Right atrium auricular region (tissue), 2 donors: ENCODE measurements at regions not wholly inside any gene's neighbourhood (a gene's known extent, or its start where the extent isn't known, plus 50 kb on each side); places are given as distances from the start of the nearest gene placed in this dataset.

Experiments used
- DNase-seq: peaks from one replicate; pipeline ENCODE4 v3.0.0-alpha.2; 2019; ENCODE audit warnings: low spot score
- H3K27ac ChIP-seq, 2 donors: fragments of 200-600 bp; sonication (generic); 1 replicate in 1 of 2; 2 replicates in 1 of 2; pipeline ENCODE4 v1.5.1; 2016 to 2019
- H3K27me3 ChIP-seq, 2 donors: fragments of 200-600 bp; sonication (generic); one replicate each; pipeline versions ENCODE4 v1.5.1 to v1.6.0; 2017 to 2019
- H3K36me3 ChIP-seq: fragments of 200-600 bp; sonication (generic); one replicate; pipeline ENCODE4 v1.5.1; 2016
- H3K4me1 ChIP-seq, 2 donors: fragments of 200-600 bp; sonication (generic); one replicate each; pipeline versions ENCODE4 v1.5.1 to v1.6.0; 2017 to 2019
- H3K4me3 ChIP-seq, 2 donors: fragments of 200-600 bp; sonication (generic); 1 replicate in 1 of 2; 2 replicates in 1 of 2; pipeline ENCODE4 v1.5.1; 2017 to 2019; ENCODE audit warnings: mild to moderate bottlenecking in 1 of 2, moderate library complexity in 1 of 2
- H3K9me3 ChIP-seq, 2 donors: fragments of 200-600 bp; sonication (generic); one replicate each; pipeline ENCODE4 v1.5.1; 2019
- TF ChIP-seq, protein P1 (sequence below), 2 donors: fragments of 200-600 bp; sonication (generic); IDR thresholded peaks; one replicate each; pipeline ENCODE4 v1.5.1; 2019; ENCODE audit warnings: antibody characterized with exemption in 2 of 2

DNA sequence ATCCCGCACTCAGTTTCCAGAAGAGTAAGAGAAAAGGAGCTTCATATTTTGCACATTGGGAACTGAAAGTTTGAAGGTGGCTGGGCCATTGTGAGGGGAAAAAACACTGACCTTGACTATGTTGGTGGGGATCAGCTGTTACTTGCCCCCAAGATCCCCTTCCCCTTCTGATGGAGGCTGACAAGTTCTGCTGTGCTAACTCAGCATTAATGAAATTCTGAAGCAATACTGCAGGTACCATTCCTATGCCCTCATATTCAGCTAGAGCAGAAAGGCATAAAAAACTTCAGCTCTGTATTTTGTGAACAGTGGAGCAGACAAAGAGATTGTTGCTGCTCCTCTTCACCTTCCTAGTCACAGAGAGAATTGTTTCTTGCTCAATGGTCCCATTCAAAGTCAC lies 1013.8 kb upstream of the C9orf72 start:
- H3K4me1 ChIP-seq: no peaks in the 10 kb centered on the region
- no peak for DNase-seq
- no peak overlapping the region for H3K27ac ChIP-seq
- no peaks in the 10 kb centered on the region for H3K27me3 ChIP-seq
- no peak overlapping the region for H3K4me3 ChIP-seq
- H3K36me3 ChIP-seq: no peaks in the 10 kb centered on the region
- no peaks in the 10 kb centered on the region for H3K9me3 ChIP-seq
- TF ChIP-seq, protein P1, sequence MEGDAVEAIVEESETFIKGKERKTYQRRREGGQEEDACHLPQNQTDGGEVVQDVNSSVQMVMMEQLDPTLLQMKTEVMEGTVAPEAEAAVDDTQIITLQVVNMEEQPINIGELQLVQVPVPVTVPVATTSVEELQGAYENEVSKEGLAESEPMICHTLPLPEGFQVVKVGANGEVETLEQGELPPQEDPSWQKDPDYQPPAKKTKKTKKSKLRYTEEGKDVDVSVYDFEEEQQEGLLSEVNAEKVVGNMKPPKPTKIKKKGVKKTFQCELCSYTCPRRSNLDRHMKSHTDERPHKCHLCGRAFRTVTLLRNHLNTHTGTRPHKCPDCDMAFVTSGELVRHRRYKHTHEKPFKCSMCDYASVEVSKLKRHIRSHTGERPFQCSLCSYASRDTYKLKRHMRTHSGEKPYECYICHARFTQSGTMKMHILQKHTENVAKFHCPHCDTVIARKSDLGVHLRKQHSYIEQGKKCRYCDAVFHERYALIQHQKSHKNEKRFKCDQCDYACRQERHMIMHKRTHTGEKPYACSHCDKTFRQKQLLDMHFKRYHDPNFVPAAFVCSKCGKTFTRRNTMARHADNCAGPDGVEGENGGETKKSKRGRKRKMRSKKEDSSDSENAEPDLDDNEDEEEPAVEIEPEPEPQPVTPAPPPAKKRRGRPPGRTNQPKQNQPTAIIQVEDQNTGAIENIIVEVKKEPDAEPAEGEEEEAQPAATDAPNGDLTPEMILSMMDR (IDR thresholded peaks at IDR 0.05): no peak

DNA sequence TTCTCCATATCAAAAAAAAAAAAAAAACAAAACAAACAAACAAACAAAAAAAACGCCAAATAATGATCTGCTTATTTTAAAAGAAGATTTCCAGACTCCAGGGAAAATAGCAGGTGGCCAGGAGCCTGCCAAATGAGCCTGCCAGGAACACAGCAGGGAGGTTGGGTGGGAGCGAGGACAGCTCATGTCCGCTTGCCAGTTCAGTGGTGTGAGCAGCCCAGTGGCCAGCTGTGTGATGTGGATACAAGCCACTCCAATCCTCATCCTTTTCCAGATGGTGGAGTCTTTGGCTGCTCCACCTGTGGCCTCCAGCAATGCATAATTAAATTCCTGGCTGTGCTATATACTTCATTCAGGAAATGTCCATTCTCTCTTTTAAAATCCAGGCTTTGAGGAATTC lies 1025.1 kb upstream of the C9orf72 start:
- DNase-seq: no peak
- TF ChIP-seq, protein P1 (IDR thresholded peaks at IDR 0.05): no peak
- no peaks in the 10 kb centered on the region for H3K4me1 ChIP-seq
- no peaks in the 10 kb centered on the region for H3K9me3 ChIP-seq
- no peak overlapping the region for H3K27ac ChIP-seq
- H3K27me3 ChIP-seq: no peaks in the 10 kb centered on the region
- no peak overlapping the region for H3K4me3 ChIP-seq
- H3K36me3 ChIP-seq: no peaks in the 10 kb centered on the region

DNA sequence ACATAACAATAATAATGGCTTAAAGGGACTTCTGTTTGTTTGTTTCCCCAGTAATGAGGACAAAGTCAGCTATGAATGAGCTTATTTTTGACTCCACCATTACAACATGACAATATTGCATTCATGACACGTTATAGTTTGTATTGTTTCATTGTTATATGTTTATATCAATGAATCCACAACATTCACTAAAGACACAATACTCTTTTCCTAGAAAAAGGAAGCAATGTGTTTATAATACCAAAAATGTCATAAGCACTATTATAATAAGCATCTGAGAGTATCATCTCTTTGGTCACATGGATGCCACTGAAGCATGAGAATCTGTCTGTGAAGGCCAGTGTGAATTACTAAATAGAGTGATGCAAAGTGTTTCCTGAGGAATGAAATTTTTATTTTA lies 1026.9 kb upstream of the C9orf72 start:
- H3K27me3 ChIP-seq: no peaks in the 10 kb centered on the region
- TF ChIP-seq, protein P1 (IDR thresholded peaks at IDR 0.05): no peak
- DNase-seq: no peak
- no peak overlapping the region for H3K4me3 ChIP-seq
- H3K4me1 ChIP-seq: no peaks in the 10 kb centered on the region
- no peaks in the 10 kb centered on the region for H3K9me3 ChIP-seq
- no peak overlapping the region for H3K27ac ChIP-seq
- no peaks in the 10 kb centered on the region for H3K36me3 ChIP-seq

DNA sequence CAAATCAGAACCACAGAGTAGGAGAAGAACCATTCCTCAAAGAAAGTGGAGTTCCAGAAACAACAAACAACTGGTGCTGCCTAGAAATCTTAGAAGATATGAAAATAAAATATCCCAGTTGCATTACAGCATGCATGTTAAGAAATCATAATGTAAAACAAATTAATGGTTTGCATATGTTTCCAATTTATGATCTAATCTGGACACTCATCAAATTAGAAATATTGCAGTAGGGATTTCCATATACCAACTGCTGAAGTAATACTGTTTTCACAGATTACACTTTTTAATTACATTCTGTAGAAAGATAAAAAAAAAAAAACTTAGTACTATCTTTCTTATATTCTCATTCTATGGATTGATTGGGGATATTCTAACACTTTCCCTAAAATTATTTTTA lies 1034.6 kb upstream of the C9orf72 start:
- Histone ChIP-seq H3K9me3 (no peaks in the 10 kb centered on the region), H3K4me3 (no peak overlapping the region), H3K36me3 (no peaks in the 10 kb centered on the region), H3K27ac (no peak overlapping the region), H3K4me1 (no peaks in the 10 kb centered on the region), H3K27me3 (no peaks in the 10 kb centered on the region)
- no peak for DNase-seq
- TF ChIP-seq, protein P1 (IDR thresholded peaks at IDR 0.05): no peak

DNA sequence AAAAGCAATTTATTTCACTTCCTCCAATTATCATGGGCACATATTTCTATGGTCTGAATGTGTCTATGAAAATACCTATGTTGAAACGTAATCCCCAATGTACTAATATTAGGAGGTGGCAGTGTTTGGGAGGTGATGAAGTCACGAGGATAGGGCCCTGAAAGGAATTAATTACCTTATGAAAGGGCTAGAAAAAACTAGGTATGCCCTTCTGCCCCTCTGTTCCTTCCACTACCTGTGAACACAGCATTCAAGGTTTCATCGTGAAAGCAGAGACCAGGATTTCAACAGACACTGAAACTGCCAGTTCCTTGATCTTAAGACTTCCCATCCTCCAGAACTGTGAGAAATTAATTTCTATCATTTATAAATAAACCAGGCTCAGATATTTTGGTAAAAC lies 1037.1 kb upstream of the C9orf72 start:
- H3K36me3 ChIP-seq: no peaks in the 10 kb centered on the region
- DNase-seq: no peak
- H3K27ac ChIP-seq: no peak overlapping the region
- no peaks in the 10 kb centered on the region for H3K27me3 ChIP-seq
- H3K4me3 ChIP-seq: no peak overlapping the region
- TF ChIP-seq, protein P1 (IDR thresholded peaks at IDR 0.05): no peak
- no peaks in the 10 kb centered on the region for H3K9me3 ChIP-seq
- no peaks in the 10 kb centered on the region for H3K4me1 ChIP-seq

DNA sequence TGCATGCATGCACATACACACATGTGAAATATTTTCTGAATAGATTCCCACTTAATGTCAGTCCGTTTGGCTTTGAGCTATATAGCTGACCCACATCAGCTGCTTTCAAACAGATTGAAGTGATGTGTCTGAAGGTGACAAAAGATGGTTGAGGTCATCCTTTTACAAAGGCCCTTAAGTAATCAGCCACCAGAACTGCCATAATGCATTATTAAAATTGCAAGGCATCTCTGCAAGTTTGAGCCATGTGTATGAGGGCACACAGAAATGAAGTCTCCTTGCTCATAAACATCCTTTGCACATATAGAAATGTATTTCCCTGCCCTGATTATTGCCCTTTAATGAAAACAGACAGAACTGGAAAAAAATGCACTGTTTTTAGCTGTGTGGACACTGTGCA lies 1043.0 kb upstream of the C9orf72 start:
- TF ChIP-seq, protein P1 (IDR thresholded peaks at IDR 0.05): no peak

More for the DNA sequence above, 1043.0 kb upstream of the C9orf72 start:
- Histone ChIP-seq H3K27me3 (no peaks in the 10 kb centered on the region), H3K36me3 (no peaks in the 10 kb centered on the region), H3K27ac (no peak overlapping the region), H3K4me1 (no peaks in the 10 kb centered on the region), H3K4me3 (no peak overlapping the region), H3K9me3 (no peaks in the 10 kb centered on the region)
- DNase-seq: no peak
